ENCODE measurements at regions not wholly inside any gene's neighbourhood (a gene's known extent, or its start where the extent isn't known, plus 50 kb on each side); places are given as distances from the start of the nearest gene placed in this dataset.

GRCh38 chr3:117666812-117667211, 957.2 kb downstream of the TUSC7 start:
- no peak for TF ChIP-seq CTCF (IDR thresholded peaks at IDR 0.05)
- no peak for TF ChIP-seq POLR2A (IDR thresholded peaks at IDR 0.05)

All from adrenal gland (tissue), 5 donors.